Suprapubic skin (tissue), 4 donors: ENCODE measurements at regions not wholly inside any gene's neighbourhood (a gene's known extent, or its start where the extent isn't known, plus 50 kb on each side); places are given as distances from the start of the nearest gene placed in this dataset.

Experiments
- EP300 ChIP-seq: sonication (generic); formaldehyde crosslinking; IDR thresholded peaks from one replicate; pipeline ENCODE4 v1.6.1; 2017; ENCODE audit warnings: antibody characterized with exemption
- POLR2A ChIP-seq, 2 donors: fragments of 450-650 bp; IDR thresholded peaks; one replicate each; pipeline ENCODE4 v1.6.1; 2017; ENCODE audit warnings: antibody characterized with exemption in 2 of 2, mild to moderate bottlenecking in 2 of 2, moderate library complexity in 2 of 2
- POLR2AphosphoS5 ChIP-seq, 3 donors: sonication (generic); formaldehyde crosslinking; IDR thresholded peaks; one replicate each; pipeline ENCODE4 v1.6.1; 2017; ENCODE audit warnings: antibody characterized with exemption in 3 of 3
- TF ChIP-seq, protein P1 (sequence below), 2 donors: fragments of 200-600 bp in 1 of 2; fragments of 450-650 bp in 1 of 2; sonication (generic) in 1 of 2; IDR thresholded peaks; one replicate each; pipeline ENCODE4 v1.5.1; 2016 to 2019; ENCODE audit warnings: antibody characterized with exemption in 2 of 2, mild to moderate bottlenecking in 1 of 2, moderate library complexity in 1 of 2

DNA sequence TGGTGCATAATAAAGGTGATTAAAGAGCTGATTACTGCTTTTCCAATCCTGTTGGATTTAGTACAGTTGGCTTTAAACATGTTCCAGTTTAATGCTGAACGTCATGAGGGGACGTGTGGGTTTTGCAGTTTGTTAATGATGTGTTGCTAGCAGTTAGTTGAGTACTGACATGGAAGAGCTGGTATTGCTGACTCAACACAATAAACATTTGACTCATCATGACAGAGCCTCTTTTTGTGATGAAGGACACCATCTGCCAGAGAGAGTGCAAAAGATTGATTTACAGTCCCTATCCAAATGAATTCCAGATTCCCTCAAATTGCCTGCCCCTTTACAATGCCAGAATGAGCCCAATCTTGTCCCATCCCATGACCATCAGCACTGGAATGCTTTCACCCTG is 346.2 kb upstream of the PRICKLE1 start:
- TF ChIP-seq, protein P1, sequence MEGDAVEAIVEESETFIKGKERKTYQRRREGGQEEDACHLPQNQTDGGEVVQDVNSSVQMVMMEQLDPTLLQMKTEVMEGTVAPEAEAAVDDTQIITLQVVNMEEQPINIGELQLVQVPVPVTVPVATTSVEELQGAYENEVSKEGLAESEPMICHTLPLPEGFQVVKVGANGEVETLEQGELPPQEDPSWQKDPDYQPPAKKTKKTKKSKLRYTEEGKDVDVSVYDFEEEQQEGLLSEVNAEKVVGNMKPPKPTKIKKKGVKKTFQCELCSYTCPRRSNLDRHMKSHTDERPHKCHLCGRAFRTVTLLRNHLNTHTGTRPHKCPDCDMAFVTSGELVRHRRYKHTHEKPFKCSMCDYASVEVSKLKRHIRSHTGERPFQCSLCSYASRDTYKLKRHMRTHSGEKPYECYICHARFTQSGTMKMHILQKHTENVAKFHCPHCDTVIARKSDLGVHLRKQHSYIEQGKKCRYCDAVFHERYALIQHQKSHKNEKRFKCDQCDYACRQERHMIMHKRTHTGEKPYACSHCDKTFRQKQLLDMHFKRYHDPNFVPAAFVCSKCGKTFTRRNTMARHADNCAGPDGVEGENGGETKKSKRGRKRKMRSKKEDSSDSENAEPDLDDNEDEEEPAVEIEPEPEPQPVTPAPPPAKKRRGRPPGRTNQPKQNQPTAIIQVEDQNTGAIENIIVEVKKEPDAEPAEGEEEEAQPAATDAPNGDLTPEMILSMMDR (IDR thresholded peaks at IDR 0.05): no peak
- TF ChIP-seq POLR2AphosphoS5 (IDR thresholded peaks at IDR 0.05) (no peak), EP300 (no peak), POLR2A (IDR thresholded peaks at IDR 0.05) (no peak)
